ENCODE measurements at regions not wholly inside any gene's neighbourhood (a gene's known extent, or its start where the extent isn't known, plus 50 kb on each side); places are given as distances from the start of the nearest gene placed in this dataset.

DNA sequence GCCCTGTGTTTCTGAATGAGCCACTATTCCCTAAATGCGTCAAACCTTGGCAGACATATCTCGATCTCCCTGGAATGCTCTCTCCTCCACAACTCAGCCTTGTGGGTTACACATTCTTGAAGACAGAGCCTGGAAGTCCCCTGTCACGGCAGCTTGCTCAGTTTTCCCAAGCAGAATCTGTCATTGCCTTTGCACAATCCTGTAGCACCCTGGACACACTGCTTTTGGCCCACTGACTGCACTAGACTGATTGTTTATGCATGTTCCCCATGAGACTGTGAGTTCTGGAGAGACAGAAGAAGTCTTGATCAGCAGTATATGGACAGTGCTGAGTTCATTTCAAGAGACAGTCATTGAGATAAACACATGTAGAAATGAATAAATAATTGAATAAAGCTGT lies 406.7 kb downstream of the CD83 start:
- Histone ChIP-seq H3K4me3 (ENCODE audit: control insufficient read depth in 1 of 7, extremely low read depth in 1 of 7, insufficient read depth in 4 of 7, low read depth in 2 of 7, low read length in 6 of 7) (no peak overlapping the region), H3K27me3 (replicated peaks in 2 of 5; ENCODE audit: control insufficient read depth in 4 of 5, insufficient read depth in 5 of 5, low read length in 4 of 5) (no peaks in the 10 kb centered on the region), H3K27ac (ENCODE audit: insufficient read depth in 1 of 2, low read depth in 1 of 2, low read length in 2 of 2, poor library complexity in 1 of 2, severe bottlenecking in 2 of 2) (no peak overlapping the region), H3K36me3 (ENCODE audit: control insufficient read depth in 4 of 4, insufficient read depth in 4 of 4, low read length in 3 of 4) (no peaks in the 10 kb centered on the region), H3K4me1 (ENCODE audit: control extremely low read depth in 1 of 4, control insufficient read depth in 4 of 4, insufficient read depth in 4 of 4, low read length in 3 of 4) (no peaks in the 10 kb centered on the region), H3K9me3 (ENCODE audit: control extremely low read depth in 1 of 5, control insufficient read depth in 4 of 5, insufficient read depth in 2 of 5, low read depth in 1 of 5, low read length in 4 of 5) (peaks cover 0 to 7% (median 6%) of the 10 kb centered on the region in 5 experiments)
- 79% methylated on average over 3 of the region's 3 CpGs for WGBS (ENCODE audit: insufficient coverage)
- ChIA-PET POLR2A (no interaction called here), CTCF (no interaction called here)
- no peak for DNase-seq

DNA sequence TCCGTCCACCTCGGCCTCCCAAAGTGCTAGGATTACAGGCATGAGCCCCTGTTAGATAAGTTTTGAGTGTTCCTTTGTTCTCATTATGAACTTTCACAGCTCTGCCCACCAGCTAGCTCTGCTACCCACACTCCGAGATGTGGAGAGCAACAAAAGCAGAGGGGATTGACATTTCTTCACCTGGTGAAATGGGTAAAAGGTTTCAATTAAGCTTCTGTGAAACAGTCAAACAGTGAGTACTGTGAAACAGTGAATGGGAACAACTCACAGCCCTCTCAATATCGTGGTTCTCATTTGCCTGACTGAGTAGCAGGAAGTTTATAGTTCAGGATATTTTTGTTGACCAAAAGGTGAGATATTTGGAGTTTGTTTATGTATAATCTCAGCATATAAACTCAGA lies 412.8 kb downstream of the CD83 start:
- Histone ChIP-seq H3K27ac (ENCODE audit: insufficient read depth in 1 of 2, low read depth in 1 of 2, low read length in 2 of 2, poor library complexity in 1 of 2, severe bottlenecking in 2 of 2) (no peak overlapping the region), H3K27me3 (replicated peaks in 2 of 5; ENCODE audit: control insufficient read depth in 4 of 5, insufficient read depth in 5 of 5, low read length in 4 of 5) (no peaks in the 10 kb centered on the region), H3K4me3 (ENCODE audit: control insufficient read depth in 1 of 7, extremely low read depth in 1 of 7, insufficient read depth in 4 of 7, low read depth in 2 of 7, low read length in 6 of 7) (no peak overlapping the region), H3K9me3 (ENCODE audit: control extremely low read depth in 1 of 5, control insufficient read depth in 4 of 5, insufficient read depth in 2 of 5, low read depth in 1 of 5, low read length in 4 of 5) (peaks cover 0 to 6% (median 4%) of the 10 kb centered on the region in 5 experiments), H3K4me1 (ENCODE audit: control extremely low read depth in 1 of 4, control insufficient read depth in 4 of 4, insufficient read depth in 4 of 4, low read length in 3 of 4) (no peaks in the 10 kb centered on the region), H3K36me3 (ENCODE audit: control insufficient read depth in 4 of 4, insufficient read depth in 4 of 4, low read length in 3 of 4) (no peaks in the 10 kb centered on the region)
- POLR2A ChIA-PET = interaction anchor here (0.6 kb wide), 1 partner anchor 275 kb away, joined by 3 read pairs; no protein-coding TSS in a partner anchor
- 92% methylated on average over 2 of the region's 4 CpGs for WGBS (ENCODE audit: insufficient coverage)
- DNase-seq = no peak
- CTCF ChIA-PET = interaction anchor here (1.0 kb wide), 1 partner anchor 10 kb away, joined by 3 read pairs; no protein-coding TSS in a partner anchor

DNA sequence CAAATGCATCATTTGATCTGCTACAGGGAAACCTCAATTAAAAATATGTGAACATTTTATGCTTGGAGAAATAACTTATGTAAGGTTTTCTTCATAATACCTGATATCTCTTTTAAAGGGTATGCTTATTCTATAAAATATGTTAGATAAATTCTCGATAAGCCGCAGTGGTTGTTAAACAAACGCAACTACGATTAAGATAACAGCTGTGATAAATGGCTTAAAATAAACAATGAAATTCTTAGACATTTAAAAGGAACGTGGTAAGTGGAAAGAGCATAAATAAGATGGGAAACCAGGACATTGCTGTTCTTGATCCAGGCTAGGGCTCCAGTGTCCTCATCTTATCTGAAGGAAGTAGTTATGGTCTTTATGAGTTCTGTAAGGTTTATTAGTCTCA lies 415.9 kb downstream of the CD83 start:
- Histone ChIP-seq H3K4me3 (ENCODE audit: control insufficient read depth in 1 of 7, extremely low read depth in 1 of 7, insufficient read depth in 4 of 7, low read depth in 2 of 7, low read length in 6 of 7) (no peak overlapping the region), H3K36me3 (ENCODE audit: control insufficient read depth in 4 of 4, insufficient read depth in 4 of 4, low read length in 3 of 4) (no peaks in the 10 kb centered on the region), H3K9me3 (ENCODE audit: control extremely low read depth in 1 of 5, control insufficient read depth in 4 of 5, insufficient read depth in 2 of 5, low read depth in 1 of 5, low read length in 4 of 5) (peaks cover 0 to 2% (median 0%) of the 10 kb centered on the region in 5 experiments), H3K27ac (ENCODE audit: insufficient read depth in 1 of 2, low read depth in 1 of 2, low read length in 2 of 2, poor library complexity in 1 of 2, severe bottlenecking in 2 of 2) (no peak overlapping the region), H3K27me3 (replicated peaks in 2 of 5; ENCODE audit: control insufficient read depth in 4 of 5, insufficient read depth in 5 of 5, low read length in 4 of 5) (no peaks in the 10 kb centered on the region), H3K4me1 (ENCODE audit: control extremely low read depth in 1 of 4, control insufficient read depth in 4 of 4, insufficient read depth in 4 of 4, low read length in 3 of 4) (no peaks in the 10 kb centered on the region)
- ChIA-PET POLR2A (no interaction called here), CTCF (no interaction called here)
- DNase-seq = no peak
- 100% methylated on average over 1 of the region's 5 CpGs for WGBS (ENCODE audit: insufficient coverage)

GRCh38 chr6:14537030-14537429 lies 419.5 kb downstream of the CD83 start:
- Histone ChIP-seq H3K27me3 (replicated peaks in 2 of 5; ENCODE audit: control insufficient read depth in 4 of 5, insufficient read depth in 5 of 5, low read length in 4 of 5) (no peaks in the 10 kb centered on the region), H3K9me3 (ENCODE audit: control extremely low read depth in 1 of 5, control insufficient read depth in 4 of 5, insufficient read depth in 2 of 5, low read depth in 1 of 5, low read length in 4 of 5) (peaks cover 0 to 2% (median 0%) of the 10 kb centered on the region in 5 experiments), H3K4me3 (ENCODE audit: control insufficient read depth in 1 of 7, extremely low read depth in 1 of 7, insufficient read depth in 4 of 7, low read depth in 2 of 7, low read length in 6 of 7) (no peak overlapping the region), H3K27ac (ENCODE audit: insufficient read depth in 1 of 2, low read depth in 1 of 2, low read length in 2 of 2, poor library complexity in 1 of 2, severe bottlenecking in 2 of 2) (no peak overlapping the region), H3K36me3 (ENCODE audit: control insufficient read depth in 4 of 4, insufficient read depth in 4 of 4, low read length in 3 of 4) (no peaks in the 10 kb centered on the region), H3K4me1 (ENCODE audit: control extremely low read depth in 1 of 4, control insufficient read depth in 4 of 4, insufficient read depth in 4 of 4, low read length in 3 of 4) (no peaks in the 10 kb centered on the region)
- WGBS (ENCODE audit: insufficient coverage) = 100% methylated on average over 1 of the region's 1 CpG
- DNase-seq = no peak
- ChIA-PET POLR2A (no interaction called here), CTCF (interaction anchor here (0.9 kb wide), 1 partner anchor 14 kb away, joined by 3 read pairs; no protein-coding TSS in a partner anchor)

DNA sequence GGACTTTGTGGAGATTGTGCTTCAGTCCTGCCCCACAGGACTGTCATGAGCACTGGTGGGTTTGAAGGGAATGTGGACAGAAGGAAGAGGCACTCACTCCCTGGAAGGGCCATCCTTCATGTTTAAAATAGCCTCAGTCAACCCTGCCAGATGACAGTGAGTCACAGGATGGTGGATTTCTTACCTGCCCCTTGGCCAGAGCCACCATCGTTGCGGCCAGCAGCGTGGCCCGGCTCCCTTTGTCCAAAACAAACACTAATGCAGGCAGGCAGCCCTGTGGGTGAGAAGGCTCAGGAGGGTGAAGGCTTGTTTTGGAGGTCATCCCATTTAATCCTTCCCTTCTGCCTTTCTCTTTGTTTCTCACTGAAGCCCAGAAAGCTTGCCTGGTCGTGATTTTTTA lies 422.7 kb downstream of the CD83 start:
- Histone ChIP-seq H3K4me3 (ENCODE audit: control insufficient read depth in 1 of 7, extremely low read depth in 1 of 7, insufficient read depth in 4 of 7, low read depth in 2 of 7, low read length in 6 of 7) (no peak overlapping the region), H3K9me3 (ENCODE audit: control extremely low read depth in 1 of 5, control insufficient read depth in 4 of 5, insufficient read depth in 2 of 5, low read depth in 1 of 5, low read length in 4 of 5) (peaks cover 0 to 2% (median 0%) of the 10 kb centered on the region in 5 experiments), H3K27me3 (replicated peaks in 2 of 5; ENCODE audit: control insufficient read depth in 4 of 5, insufficient read depth in 5 of 5, low read length in 4 of 5) (no peaks in the 10 kb centered on the region), H3K36me3 (ENCODE audit: control insufficient read depth in 4 of 4, insufficient read depth in 4 of 4, low read length in 3 of 4) (no peaks in the 10 kb centered on the region), H3K27ac (ENCODE audit: insufficient read depth in 1 of 2, low read depth in 1 of 2, low read length in 2 of 2, poor library complexity in 1 of 2, severe bottlenecking in 2 of 2) (no peak overlapping the region), H3K4me1 (ENCODE audit: control extremely low read depth in 1 of 4, control insufficient read depth in 4 of 4, insufficient read depth in 4 of 4, low read length in 3 of 4) (no peaks in the 10 kb centered on the region)
- no CpG with 5 or more reads among the region's 5 CpGs for WGBS (ENCODE audit: insufficient coverage)
- CTCF ChIA-PET = no interaction called here
- DNase-seq = no peak
- POLR2A ChIA-PET = no interaction called here

DNA sequence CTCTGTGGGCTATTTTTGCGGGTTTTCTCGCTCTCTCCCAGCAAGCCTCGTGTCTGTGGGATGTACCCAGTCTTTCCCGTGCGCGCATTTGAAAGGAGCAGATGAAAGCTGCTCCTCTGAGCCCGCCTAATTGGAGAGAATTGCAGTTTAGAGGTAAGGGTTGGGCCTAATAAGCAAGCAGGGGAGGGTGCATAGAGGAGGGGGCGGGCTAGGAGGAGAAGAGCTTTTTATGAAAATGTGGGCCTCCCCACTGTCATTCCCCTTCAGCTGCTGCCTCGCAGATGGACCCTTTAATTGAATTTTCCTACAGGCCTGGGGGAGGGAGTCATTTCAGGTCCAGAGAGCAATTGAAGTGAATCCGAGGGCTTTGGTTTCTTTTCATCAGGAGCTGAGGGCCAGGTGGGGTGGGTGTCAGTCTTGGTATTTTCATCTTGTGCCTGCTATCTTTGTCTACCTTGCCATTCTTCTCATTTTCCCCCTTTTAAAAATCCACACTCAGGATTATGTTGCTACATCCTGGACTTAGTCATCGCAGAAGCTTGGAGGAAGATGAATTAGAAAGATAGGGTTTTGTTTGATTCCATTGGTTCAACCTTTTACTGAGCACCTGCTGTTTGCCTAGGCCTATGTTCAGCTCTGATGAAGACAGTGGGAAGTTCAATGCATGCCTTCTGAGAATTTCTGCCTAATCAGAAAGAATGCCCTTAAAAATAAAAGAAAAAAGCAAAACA lies 423.4 kb downstream of the CD83 start:
- no peak for DNase-seq
- Histone ChIP-seq H3K4me1 (ENCODE audit: control extremely low read depth in 1 of 4, control insufficient read depth in 4 of 4, insufficient read depth in 4 of 4, low read length in 3 of 4) (no peaks in the 10 kb centered on the region), H3K27ac (ENCODE audit: insufficient read depth in 1 of 2, low read depth in 1 of 2, low read length in 2 of 2, poor library complexity in 1 of 2, severe bottlenecking in 2 of 2) (no peak overlapping the region), H3K9me3 (ENCODE audit: control extremely low read depth in 1 of 5, control insufficient read depth in 4 of 5, insufficient read depth in 2 of 5, low read depth in 1 of 5, low read length in 4 of 5) (peaks cover 0 to 2% (median 0%) of the 10 kb centered on the region in 5 experiments), H3K36me3 (ENCODE audit: control insufficient read depth in 4 of 4, insufficient read depth in 4 of 4, low read length in 3 of 4) (no peaks in the 10 kb centered on the region), H3K4me3 (ENCODE audit: control insufficient read depth in 1 of 7, extremely low read depth in 1 of 7, insufficient read depth in 4 of 7, low read depth in 2 of 7, low read length in 6 of 7) (no peak overlapping the region), H3K27me3 (replicated peaks in 2 of 5; ENCODE audit: control insufficient read depth in 4 of 5, insufficient read depth in 5 of 5, low read length in 4 of 5) (no peaks in the 10 kb centered on the region)
- POLR2A ChIA-PET = no interaction called here
- CTCF ChIA-PET = no interaction called here
- 99% methylated on average over 7 of the region's 11 CpGs for WGBS (ENCODE audit: insufficient coverage)

- peak in 2 of 3 donors; percentile 4 to 19 for DNase-seq
- Histone ChIP-seq H3K36me3 (ENCODE audit: control insufficient read depth in 4 of 4, insufficient read depth in 4 of 4, low read length in 3 of 4) (no peaks in the 10 kb centered on the region), H3K4me3 (ENCODE audit: control insufficient read depth in 1 of 7, extremely low read depth in 1 of 7, insufficient read depth in 4 of 7, low read depth in 2 of 7, low read length in 6 of 7) (no peak overlapping the region), H3K9me3 (ENCODE audit: control extremely low read depth in 1 of 5, control insufficient read depth in 4 of 5, insufficient read depth in 2 of 5, low read depth in 1 of 5, low read length in 4 of 5) (no peaks in the 10 kb centered on the region), H3K4me1 (ENCODE audit: control extremely low read depth in 1 of 4, control insufficient read depth in 4 of 4, insufficient read depth in 4 of 4, low read length in 3 of 4) (no peaks in the 10 kb centered on the region), H3K27me3 (replicated peaks in 2 of 5; ENCODE audit: control insufficient read depth in 4 of 5, insufficient read depth in 5 of 5, low read length in 4 of 5) (no peaks in the 10 kb centered on the region), H3K27ac (ENCODE audit: insufficient read depth in 1 of 2, low read depth in 1 of 2, low read length in 2 of 2, poor library complexity in 1 of 2, severe bottlenecking in 2 of 2) (no peak overlapping the region)
- POLR2A ChIA-PET = interaction anchor here (0.6 kb wide), 1 partner anchor 11 kb away, joined by 6 read pairs; no protein-coding TSS in a partner anchor
- CTCF ChIA-PET = no interaction called here
- 94% methylated on average over 9 of the region's 10 CpGs for WGBS (ENCODE audit: insufficient coverage)
Observed at GRCh38 chr6:14542670-14543366, 425.2 kb downstream of the CD83 start.

All from common myeloid progenitor, CD34-positive (primary cell).